KMS-11 (cell line): ENCODE measurements at regions not wholly inside any gene's neighbourhood (a gene's known extent, or its start where the extent isn't known, plus 50 kb on each side); places are given as distances from the start of the nearest gene placed in this dataset.
A peak's percentile ranks its signal among the peaks of the same experiment; 100 is the strongest.

Source experiments
- H2AFZ ChIP-seq: fragments of 200-600 bp; sonication (generic); 2 replicates; pipeline ENCODE4 v1.6.1; 2016; ENCODE audit warnings: antibody characterized with exemption, mixed run types, low read depth
- H3K27ac ChIP-seq: fragments of 200-600 bp; sonication (generic); 2 replicates; pipeline ENCODE4 v1.6.1; 2016; ENCODE audit warnings: mild to moderate bottlenecking, mixed run types
- H3K27me3 ChIP-seq: fragments of 200-600 bp; sonication (generic); 2 replicates; pipeline ENCODE4 v1.6.1; 2017; ENCODE audit warnings: mild to moderate bottlenecking, low read depth, mixed run types, moderate library complexity; ENCODE audit not compliant: insufficient read depth
- H3K36me3 ChIP-seq: fragments of 200-600 bp; sonication (generic); 2 replicates; pipeline ENCODE4 v1.6.1; 2017; ENCODE audit warnings: mild to moderate bottlenecking, mixed run types; ENCODE audit not compliant: insufficient read depth
- H3K4me1 ChIP-seq: fragments of 200-600 bp; sonication (generic); 2 replicates; pipeline ENCODE4 v1.6.1; 2016; ENCODE audit warnings: mild to moderate bottlenecking, low read depth, mixed run types; ENCODE audit not compliant: poor library complexity, severe bottlenecking
- H3K4me2 ChIP-seq: fragments of 200-600 bp; sonication (generic); 2 replicates; pipeline ENCODE4 v1.7.0; 2016; ENCODE audit warnings: mild to moderate bottlenecking, mixed run types
- H3K4me3 ChIP-seq: fragments of 200-600 bp; sonication (generic); IDR thresholded peaks from 2 replicates; pipeline ENCODE4 v1.6.1; 2017; ENCODE audit warnings: low read depth, low read length, mixed read lengths; ENCODE audit not compliant: insufficient read depth
- H3K79me2 ChIP-seq: fragments of 200-600 bp; sonication (generic); 2 replicates; pipeline ENCODE4 v1.6.1; 2016; ENCODE audit warnings: low read depth, mixed run types; ENCODE audit not compliant: insufficient read depth
- H3K9ac ChIP-seq: fragments of 200-600 bp; sonication (generic); 2 replicates; pipeline ENCODE4 v1.6.1; 2016; ENCODE audit warnings: mild to moderate bottlenecking, mixed run types
- H4K20me1 ChIP-seq: fragments of 200-600 bp; sonication (generic); 2 replicates; pipeline ENCODE4 v1.6.1; 2016; ENCODE audit warnings: mild to moderate bottlenecking, mixed run types; ENCODE audit not compliant: insufficient read depth
- TF ChIP-seq, protein P1 (sequence below): fragments of 200-600 bp; sonication (generic); conservative IDR thresholded peaks from 2 replicates; pipeline ENCODE4 v1.6.1; 2017; ENCODE audit warnings: low read depth, mild to moderate bottlenecking, antibody characterized with exemption, low read length, moderate library complexity, mixed read lengths

- Histone ChIP-seq H3K27me3 (no peaks in the 10 kb centered on the region), H3K36me3 (no peaks in the 10 kb centered on the region), H3K79me2 (no peaks in the 10 kb centered on the region), H3K4me2 (no peak overlapping the region), H4K20me1 (no peaks in the 10 kb centered on the region), H3K9ac (no peak overlapping the region), H2AFZ (no peak overlapping the region), H3K4me3 (no peak overlapping the region), H3K27ac (no peak overlapping the region), H3K4me1 (no peaks in the 10 kb centered on the region)
- TF ChIP-seq, protein P1, sequence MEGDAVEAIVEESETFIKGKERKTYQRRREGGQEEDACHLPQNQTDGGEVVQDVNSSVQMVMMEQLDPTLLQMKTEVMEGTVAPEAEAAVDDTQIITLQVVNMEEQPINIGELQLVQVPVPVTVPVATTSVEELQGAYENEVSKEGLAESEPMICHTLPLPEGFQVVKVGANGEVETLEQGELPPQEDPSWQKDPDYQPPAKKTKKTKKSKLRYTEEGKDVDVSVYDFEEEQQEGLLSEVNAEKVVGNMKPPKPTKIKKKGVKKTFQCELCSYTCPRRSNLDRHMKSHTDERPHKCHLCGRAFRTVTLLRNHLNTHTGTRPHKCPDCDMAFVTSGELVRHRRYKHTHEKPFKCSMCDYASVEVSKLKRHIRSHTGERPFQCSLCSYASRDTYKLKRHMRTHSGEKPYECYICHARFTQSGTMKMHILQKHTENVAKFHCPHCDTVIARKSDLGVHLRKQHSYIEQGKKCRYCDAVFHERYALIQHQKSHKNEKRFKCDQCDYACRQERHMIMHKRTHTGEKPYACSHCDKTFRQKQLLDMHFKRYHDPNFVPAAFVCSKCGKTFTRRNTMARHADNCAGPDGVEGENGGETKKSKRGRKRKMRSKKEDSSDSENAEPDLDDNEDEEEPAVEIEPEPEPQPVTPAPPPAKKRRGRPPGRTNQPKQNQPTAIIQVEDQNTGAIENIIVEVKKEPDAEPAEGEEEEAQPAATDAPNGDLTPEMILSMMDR: no peak
Measured at GRCh38 chr7:35436452-35436851, 182.6 kb upstream of the TBX20 start.

DNA sequence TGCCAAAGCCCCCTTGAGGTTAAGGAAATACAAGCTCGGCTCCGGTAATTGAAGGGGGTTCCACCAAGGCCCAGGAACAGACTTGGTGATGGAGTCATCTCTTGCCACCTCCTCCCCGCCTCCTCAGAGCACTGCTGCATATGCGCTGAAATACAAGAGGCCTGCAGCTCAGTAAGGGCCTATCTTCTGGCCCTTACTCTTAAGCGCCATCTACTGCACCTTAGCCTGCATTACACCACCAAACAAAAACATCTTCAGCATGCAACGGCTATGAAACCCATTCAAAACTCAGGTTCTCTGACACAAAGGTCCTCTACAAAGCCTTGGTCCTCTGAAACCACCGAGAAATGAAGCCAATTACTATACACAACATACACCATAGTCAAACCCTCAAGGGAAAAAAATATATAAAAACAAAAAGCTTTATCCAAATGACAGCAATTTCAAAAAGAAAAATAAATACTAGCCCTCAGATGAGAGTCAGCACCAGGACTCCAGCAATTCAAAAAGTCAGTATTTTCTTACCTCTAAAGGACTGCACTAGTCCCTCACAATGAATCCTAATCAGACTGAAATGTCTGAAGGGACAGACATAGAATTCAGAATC is 176.8 kb upstream of the TBX20 start:
- Histone ChIP-seq H3K9ac (no peak overlapping the region), H2AFZ (peak overlapping the region; percentile 24), H3K27me3 (no peaks in the 10 kb centered on the region), H3K4me1 (peaks cover 4% of the 10 kb centered on the region), H3K79me2 (no peaks in the 10 kb centered on the region), H4K20me1 (no peaks in the 10 kb centered on the region), H3K4me2 (no peak overlapping the region), H3K36me3 (no peaks in the 10 kb centered on the region), H3K27ac (no peak overlapping the region), H3K4me3 (no peak overlapping the region)
- TF ChIP-seq, protein P1: peak; percentile 85

DNA sequence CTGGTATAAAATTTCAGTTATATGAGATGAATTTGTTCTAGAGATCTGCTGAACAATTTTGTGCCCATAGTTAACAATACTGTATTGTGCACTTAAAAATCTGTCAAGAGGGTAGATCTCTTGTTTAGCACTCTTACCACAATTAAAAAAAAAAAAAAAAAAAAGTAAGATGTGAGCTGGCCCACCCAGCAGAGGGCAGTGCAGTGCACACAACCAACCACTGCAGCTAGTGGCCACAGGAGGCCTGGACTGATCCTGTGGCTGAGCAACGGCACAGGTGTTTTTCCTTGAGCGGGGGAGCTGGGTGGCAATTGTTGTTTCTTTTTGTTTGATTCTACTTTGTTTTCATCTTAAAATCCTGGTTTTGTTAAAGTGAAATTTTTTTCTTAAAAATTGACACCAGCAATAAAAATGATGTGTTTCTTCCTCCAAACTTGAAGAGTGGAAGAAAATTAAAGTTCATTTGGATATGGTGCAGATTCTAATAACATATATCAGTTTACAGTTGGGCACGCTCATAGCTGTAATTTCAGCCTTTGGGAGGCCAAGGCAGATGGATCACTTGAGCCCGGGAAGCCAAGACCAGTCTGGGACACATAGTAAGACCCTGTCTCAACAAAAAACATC is 171.1 kb upstream of the TBX20 start:
- H3K9ac ChIP-seq: no peak overlapping the region
- peaks cover 4% of the 10 kb centered on the region for H3K4me1 ChIP-seq
- no peaks in the 10 kb centered on the region for H4K20me1 ChIP-seq
- no peaks in the 10 kb centered on the region for H3K36me3 ChIP-seq
- no peak overlapping the region for H3K27ac ChIP-seq
- H3K27me3 ChIP-seq: no peaks in the 10 kb centered on the region
- TF ChIP-seq, protein P1: peak; percentile 90
- peak overlapping the region; percentile 3; the same call in 1 of the 2 replicates for H2AFZ ChIP-seq
- H3K4me3 ChIP-seq: no peak overlapping the region
- H3K4me2 ChIP-seq: peak overlapping the region; percentile 9; the same call in 1 of the 2 replicates
- H3K79me2 ChIP-seq: no peaks in the 10 kb centered on the region

- no peak overlapping the region for H2AFZ ChIP-seq
- no peaks in the 10 kb centered on the region for H3K27me3 ChIP-seq
- no peaks in the 10 kb centered on the region for H3K36me3 ChIP-seq
- no peaks in the 10 kb centered on the region for H3K79me2 ChIP-seq
- peaks cover 4% of the 10 kb centered on the region for H3K4me1 ChIP-seq
- no peaks in the 10 kb centered on the region for H4K20me1 ChIP-seq
- no peak overlapping the region for H3K4me3 ChIP-seq
- TF ChIP-seq, protein P1: no peak
- no peak overlapping the region for H3K9ac ChIP-seq
- no peak overlapping the region for H3K4me2 ChIP-seq
- H3K27ac ChIP-seq: no peak overlapping the region
Measured at GRCh38 chr7:35424440-35424839, 170.5 kb upstream of the TBX20 start.
